ENCODE measurements at regions not wholly inside any gene's neighbourhood (a gene's known extent, or its start where the extent isn't known, plus 50 kb on each side); places are given as distances from the start of the nearest gene placed in this dataset.

DNA sequence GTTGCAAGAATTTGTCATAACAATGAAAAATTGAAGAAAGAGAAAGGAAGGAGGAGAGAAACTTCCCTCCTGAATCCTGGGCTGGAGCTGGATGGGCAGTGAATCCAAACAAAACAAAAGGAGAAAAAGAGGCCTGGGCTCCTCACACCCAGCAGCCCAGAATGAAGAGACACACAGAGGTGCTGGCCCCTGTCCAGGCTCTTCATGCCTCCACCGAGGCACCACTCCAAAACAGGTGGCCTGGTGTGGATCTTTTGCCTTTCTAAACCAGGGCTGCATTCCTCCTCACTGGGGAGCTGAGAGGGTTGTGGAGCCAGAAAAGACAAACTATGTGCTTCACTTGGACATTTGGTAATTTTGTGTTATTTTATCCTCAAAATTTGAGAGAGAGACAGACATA, 76.0 kb downstream of the FAM124B start:
- no peak for DNase-seq

- no peak for DNase-seq
These were observed 77.3 kb downstream of the FAM124B start for GRCh38 chr2:224324604-224325003.

DNA sequence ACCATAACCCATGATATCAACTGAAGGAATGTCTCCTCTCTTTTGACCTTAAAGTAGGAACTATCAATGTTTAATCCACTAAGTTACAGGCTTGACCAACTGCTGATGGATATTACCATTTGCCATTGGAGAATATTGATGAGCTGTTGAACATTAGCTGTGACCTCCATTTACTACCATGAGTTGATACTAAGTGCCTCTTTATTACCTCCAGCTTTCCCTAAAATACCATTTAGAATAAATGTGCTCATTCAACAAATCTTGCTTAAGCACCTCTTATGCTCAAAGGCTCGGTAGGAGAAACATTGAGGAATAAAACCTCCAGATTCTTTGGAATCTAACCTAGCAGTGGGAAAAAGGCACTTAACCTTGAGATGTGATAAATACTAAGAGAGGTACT, 81.2 kb downstream of the FAM124B start:
- DNase-seq, result no peak

DNA sequence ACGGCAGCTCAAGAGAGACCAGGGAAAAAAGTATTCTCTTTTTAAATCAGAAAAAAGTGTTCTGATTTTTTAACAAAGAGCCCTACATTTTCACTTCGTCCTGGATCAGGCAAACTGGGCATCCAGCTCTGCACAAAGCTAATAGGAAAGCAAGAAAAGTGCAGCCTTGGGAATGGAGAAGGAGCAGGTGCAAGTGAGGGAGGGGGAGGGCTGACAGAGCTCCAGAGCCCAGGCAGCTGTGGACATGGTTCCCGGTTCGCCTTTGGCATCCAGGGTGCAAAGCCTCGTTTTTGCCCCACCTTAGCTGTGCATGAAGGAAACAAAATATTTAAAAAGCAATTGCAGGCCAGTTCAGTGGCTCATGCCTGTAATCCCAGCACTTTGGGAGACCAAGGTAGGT, 82.2 kb downstream of the FAM124B start:
- peak; percentile 29 for DNase-seq

DNA sequence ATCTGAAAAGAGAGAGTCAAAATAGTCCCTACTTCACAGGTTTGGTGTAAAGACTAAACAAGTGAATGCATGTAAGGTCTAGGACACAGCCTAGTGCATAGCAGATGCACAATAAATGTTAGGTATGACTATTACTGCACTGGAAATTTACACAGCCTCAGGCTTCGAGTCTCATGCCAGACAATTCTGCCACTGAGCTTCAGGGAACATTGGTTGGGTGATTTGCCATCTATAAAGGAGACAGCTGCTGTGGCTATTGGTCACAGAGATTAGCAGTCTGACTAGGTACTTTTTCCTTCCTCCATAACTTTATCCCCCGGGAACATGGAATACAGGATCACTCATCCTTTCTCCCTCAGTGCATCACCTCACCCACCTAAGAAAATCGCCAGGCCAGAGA, 89.2 kb downstream of the FAM124B start:
- DNase-seq, result no peak

DNA sequence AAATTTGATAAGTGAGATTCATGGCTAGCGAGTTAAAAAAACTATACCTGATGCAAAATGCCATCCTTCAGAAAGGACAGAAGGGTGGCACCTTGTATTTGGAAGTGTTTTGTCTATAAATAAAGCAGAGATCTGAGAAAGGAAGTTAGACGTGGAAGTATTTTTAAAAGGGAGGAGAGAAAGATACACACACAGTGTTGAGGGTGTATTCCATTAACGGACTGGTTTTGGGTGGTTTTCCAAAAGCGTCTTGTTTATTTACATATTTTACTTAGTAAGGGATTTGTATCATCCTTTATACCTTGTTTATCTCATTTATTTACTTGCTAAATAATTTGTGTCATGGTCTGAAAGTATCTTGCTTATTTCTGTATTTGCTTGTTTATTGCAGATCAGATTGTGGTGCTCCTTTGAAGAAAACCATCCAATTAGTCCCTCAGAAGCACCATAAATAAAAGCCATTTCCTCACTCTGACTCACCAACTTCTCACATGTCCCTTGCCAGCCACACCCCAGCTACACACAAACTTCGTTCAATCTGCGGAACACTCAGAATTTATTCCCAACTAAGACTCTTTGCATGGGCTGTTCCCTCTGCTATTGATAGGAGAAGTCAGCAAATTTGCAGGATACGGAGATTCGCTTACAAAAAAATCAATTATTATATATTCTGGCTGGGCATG, 90.8 kb downstream of the FAM124B start:
- no peak for DNase-seq

GRCh38 chr2:224309176-224309575, 92.7 kb downstream of the FAM124B start:
- peak; percentile 43 for DNase-seq

- no peak for DNase-seq
These were observed 93.5 kb downstream of the FAM124B start for GRCh38 chr2:224308272-224308911.

GRCh38 chr2:224302952-224303351, 99.0 kb downstream of the FAM124B start:
- no peak for DNase-seq

DNA sequence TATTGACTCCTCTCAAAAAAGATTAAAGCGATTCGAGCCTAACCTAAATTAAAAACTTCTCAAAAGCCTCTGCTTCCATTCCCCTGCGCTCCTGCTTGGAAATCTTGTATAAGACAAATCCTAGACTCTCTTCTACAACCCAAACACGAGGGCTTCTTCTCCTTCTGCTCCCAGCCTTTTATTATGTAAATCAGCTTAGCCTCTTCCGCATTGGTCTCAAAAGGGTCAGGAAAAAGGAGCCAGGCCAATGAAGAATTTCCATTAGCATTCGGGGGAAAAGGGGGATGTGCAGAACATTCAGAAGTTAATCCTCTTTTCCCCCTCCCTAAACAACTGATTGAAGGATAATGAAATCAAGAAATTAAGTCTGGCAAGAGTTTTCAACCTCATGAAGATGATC, 107.9 kb downstream of the FAM124B start:
- DNase-seq, result no peak

GRCh38 chr2:224287531-224287930, 114.4 kb downstream of the FAM124B start:
- DNase-seq, result no peak

- no peak for DNase-seq
These were observed 115.0 kb downstream of the FAM124B start for GRCh38 chr2:224286923-224287322.

DNA sequence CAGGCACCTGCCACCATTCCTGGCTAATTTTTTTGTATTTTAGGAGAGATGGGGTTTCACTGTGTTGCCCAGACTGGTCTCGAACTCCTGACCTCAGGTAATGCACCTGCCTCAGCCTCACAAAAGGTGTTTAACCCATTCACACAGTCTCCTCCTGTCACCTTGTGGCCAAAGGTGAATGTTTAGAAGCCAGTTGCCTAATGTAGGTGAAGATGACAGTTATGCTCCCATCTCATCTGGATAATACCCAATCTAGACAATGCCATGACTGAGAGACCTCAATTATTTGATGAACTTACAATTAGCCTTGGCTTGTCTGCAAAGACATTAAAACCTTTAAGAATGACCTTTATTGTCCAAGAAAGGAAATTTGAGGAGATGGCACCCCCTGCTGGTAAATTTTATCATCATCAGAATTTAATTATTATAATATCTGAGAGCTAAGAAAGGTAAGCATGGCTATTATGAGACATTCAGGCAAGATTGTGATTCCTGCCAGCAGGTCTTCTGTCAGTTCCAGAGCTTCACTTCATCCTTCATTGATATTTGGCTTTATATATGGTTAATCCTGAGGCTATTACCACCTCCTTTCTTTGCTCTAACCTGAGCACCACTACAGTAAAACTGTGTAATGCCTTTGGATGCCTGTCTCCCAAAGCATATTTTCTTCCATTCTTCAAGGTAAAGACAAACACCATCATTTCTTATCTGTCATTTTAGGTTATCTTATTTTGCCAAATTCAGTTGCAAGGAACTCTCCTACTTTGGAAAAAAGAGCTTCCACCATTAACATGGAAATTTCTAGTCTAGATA, 117.6 kb downstream of the FAM124B start:
- DNase-seq, result no peak

DNA sequence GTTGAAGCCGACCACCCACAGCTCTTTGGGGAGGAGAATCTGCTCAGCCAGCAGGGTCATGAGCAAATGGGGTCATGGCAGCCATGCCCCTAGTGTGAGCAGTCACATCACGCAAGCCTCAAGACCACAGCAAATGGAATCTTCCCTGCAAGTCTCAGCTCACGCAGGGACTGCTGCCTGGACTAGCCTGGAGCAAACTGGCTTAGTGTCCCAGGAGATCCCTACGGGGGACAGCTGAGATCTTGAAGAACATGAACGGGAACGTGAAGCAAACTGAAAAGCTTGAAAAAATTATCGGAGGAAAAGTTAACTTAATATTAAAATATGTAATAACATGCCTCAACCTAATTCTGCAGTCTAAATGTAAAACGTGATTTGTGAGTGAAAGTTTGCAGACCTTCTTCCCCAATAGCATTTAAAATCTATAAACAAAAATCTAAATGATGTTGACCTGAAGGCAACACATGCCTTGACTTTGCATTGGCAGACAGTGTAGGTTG, 118.4 kb downstream of the FAM124B start:
- peak; percentile 32 for DNase-seq

GRCh38 chr2:224281374-224281773, 120.5 kb downstream of the FAM124B start:
- no peak for DNase-seq

GRCh38 chr2:224278531-224278930, 123.4 kb downstream of the FAM124B start:
- DNase-seq, result no peak

DNA sequence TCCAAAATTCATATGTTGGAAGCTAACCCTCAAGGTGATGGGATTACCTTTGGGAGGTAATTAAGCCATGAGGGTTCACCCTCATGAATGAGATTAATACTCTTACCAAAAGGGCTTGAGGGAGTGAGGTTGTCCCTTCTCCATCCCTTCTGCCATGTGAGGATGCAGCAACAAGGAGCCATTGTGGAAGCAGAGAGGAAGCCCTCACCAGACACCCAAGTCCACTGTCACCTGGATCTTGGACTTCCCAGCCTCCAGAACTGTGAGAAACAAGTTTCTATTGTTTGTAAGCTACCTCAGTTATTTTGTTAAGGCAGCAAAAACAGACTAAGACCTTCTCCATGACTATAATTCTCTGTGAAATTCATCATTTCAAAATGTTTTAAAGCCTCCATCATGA, 125.7 kb downstream of the FAM124B start:
- DNase-seq, result no peak

GRCh38 chr2:224272237-224272910, 129.5 kb downstream of the FAM124B start:
- DNase-seq, result no peak

DNA sequence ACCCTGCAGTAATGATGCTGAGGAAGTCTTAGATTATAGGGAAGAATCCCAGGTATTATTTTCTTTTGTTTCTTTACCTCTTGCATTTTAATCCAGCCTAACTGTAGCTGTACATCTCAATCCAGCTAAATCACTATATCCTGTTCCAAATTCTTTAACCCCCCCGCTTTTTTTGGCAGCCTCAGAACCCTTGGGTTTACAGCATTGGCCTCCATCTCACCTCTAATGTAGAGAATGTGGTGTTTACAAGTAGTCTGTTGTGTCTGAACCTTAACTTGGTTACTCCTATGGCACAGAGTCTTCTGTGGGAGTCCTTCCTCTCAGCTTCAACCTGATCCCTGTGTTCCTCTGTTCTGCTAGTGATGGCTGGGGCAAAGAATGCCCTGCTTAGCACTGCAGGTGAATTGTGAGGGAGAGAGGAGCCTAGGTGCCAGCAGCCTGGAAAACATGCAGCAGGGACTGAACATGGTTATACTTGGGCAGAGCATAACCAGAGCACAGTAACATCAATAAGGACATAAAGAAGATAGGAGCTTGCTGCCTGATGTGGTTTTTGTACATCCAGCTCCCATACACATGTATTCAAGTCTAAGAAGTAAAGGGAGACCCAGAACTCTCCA, 130.2 kb downstream of the FAM124B start:
- peak; percentile 66 for DNase-seq

GRCh38 chr2:224268441-224268840, 133.5 kb downstream of the FAM124B start:
- DNase-seq, result no peak

GRCh38 chr2:224264259-224264658, 137.6 kb downstream of the FAM124B start:
- DNase-seq, result no peak

DNA sequence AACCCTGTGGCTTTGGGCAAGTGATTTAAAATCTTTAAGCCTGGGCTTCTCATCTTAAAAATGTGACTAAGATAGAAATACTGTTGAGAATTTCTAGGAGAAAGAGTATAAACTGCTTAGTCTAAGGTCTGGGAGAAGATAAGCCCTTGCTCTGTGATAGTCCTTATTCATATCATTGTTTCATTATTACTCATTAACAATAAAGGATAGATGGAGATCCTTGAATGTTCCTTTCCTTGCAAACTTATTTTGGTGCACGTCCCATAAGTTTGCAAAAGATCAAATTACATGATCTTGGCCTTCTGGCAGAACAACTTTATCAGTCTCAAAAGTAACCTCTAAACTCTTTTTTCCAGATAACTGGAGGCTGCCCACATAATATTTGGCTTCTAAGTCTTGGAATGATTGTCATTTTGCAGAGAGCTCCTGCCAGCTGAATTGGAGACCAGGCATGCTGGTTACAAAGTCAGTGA, 138.3 kb downstream of the FAM124B start:
- no peak for DNase-seq

GRCh38 chr2:224261326-224261725, 140.6 kb downstream of the FAM124B start:
- no peak for DNase-seq
